ENCODE measurements at regions not wholly inside any gene's neighbourhood (a gene's known extent, or its start where the extent isn't known, plus 50 kb on each side); places are given as distances from the start of the nearest gene placed in this dataset.

- peaks cover 43% of the 10 kb centered on the region for H3K4me1 ChIP-seq (ENCODE audit: insufficient read depth, low read length, poor library complexity, severe bottlenecking)
- CTCF ChIA-PET = no interaction called here
- no peak for TF ChIP-seq CTCF (conservative IDR thresholded peaks at IDR 0.05; ENCODE audit: low read depth, low read length)
- no peak for TF ChIP-seq EZH2 (IDR thresholded peaks at IDR 0.05; ENCODE audit: borderline replicate concordance, low read depth, low read length, poor library complexity, severe bottlenecking)
- no peak overlapping the region for H3K27ac ChIP-seq (ENCODE audit: low read depth, low read length, poor library complexity, severe bottlenecking)
- H3K4me3 ChIP-seq (ENCODE audit: low read depth, low read length, poor library complexity, severe bottlenecking) = no peak overlapping the region
- BruUV-seq (replicated peaks) = no TSS peak
- intact Hi-C loops (cut with micrococcal nuclease; ENCODE audit: unreplicated experiment) = no loop called here
- H3K9me3 ChIP-seq (ENCODE audit: low read depth, low read length, poor library complexity, severe bottlenecking) = no peaks in the 10 kb centered on the region
- peak; percentile 37 for DNase-seq (ENCODE audit: low spot score)
- POLR2A ChIA-PET (ENCODE audit: low non-redundant PET) = no interaction called here
- no peaks in the 10 kb centered on the region for H3K27me3 ChIP-seq (replicated peaks; ENCODE audit: insufficient read depth, low read depth, low read length, poor library complexity)
- no peaks in the 10 kb centered on the region for H3K36me3 ChIP-seq (ENCODE audit: insufficient read depth, low read length, poor library complexity, severe bottlenecking)
Observed at GRCh38 chr6:40331545-40331944, 255.6 kb downstream of the LRFN2 start.

DNA sequence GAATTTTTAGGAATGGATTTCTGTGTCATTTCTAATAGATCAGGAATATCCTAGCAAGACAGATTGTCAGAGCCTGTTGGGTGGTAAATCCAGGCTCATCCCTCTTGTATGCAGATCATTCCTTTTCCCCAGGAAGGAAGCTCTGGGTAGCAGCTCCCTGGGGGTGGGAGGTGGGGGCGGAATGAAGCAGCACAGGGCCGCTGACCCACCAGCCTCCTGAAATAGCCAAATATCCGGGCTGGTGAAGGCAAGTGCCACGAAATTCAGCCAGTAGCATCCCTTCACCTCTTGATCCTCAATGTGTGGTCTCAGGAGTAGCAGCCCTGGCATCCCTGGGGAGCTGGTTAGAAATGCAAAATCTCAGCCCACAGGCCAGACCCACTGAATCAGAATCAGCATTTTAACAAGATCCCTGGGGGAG is 256.9 kb downstream of the LRFN2 start:
- H3K36me3 ChIP-seq (ENCODE audit: insufficient read depth, low read length, poor library complexity, severe bottlenecking) = no peaks in the 10 kb centered on the region
- CTCF ChIA-PET = no interaction called here
- TF ChIP-seq CTCF (conservative IDR thresholded peaks at IDR 0.05; ENCODE audit: low read depth, low read length) = no peak
- TF ChIP-seq EZH2 (IDR thresholded peaks at IDR 0.05; ENCODE audit: borderline replicate concordance, low read depth, low read length, poor library complexity, severe bottlenecking) = no peak
- H3K27ac ChIP-seq (ENCODE audit: low read depth, low read length, poor library complexity, severe bottlenecking) = no peak overlapping the region
- H3K27me3 ChIP-seq (replicated peaks; ENCODE audit: insufficient read depth, low read depth, low read length, poor library complexity) = no peaks in the 10 kb centered on the region
- BruUV-seq (replicated peaks) = no TSS peak
- H3K4me1 ChIP-seq (ENCODE audit: insufficient read depth, low read length, poor library complexity, severe bottlenecking) = peaks cover 44% of the 10 kb centered on the region
- no peak overlapping the region for H3K4me3 ChIP-seq (ENCODE audit: low read depth, low read length, poor library complexity, severe bottlenecking)
- POLR2A ChIA-PET (ENCODE audit: low non-redundant PET) = interaction anchor here (0.6 kb wide), 1 partner anchor 513 kb away, joined by 3 read pairs; no protein-coding TSS in a partner anchor
- no peak for DNase-seq (ENCODE audit: low spot score)
- intact Hi-C loops (cut with micrococcal nuclease; ENCODE audit: unreplicated experiment) = no loop called here
- no peaks in the 10 kb centered on the region for H3K9me3 ChIP-seq (ENCODE audit: low read depth, low read length, poor library complexity, severe bottlenecking)

- Histone ChIP-seq H3K27ac (ENCODE audit: low read depth, low read length, poor library complexity, severe bottlenecking) (no peak overlapping the region), H3K4me1 (ENCODE audit: insufficient read depth, low read length, poor library complexity, severe bottlenecking) (peaks cover 44% of the 10 kb centered on the region), H3K9me3 (ENCODE audit: low read depth, low read length, poor library complexity, severe bottlenecking) (no peaks in the 10 kb centered on the region), H3K36me3 (ENCODE audit: insufficient read depth, low read length, poor library complexity, severe bottlenecking) (no peaks in the 10 kb centered on the region), H3K27me3 (replicated peaks; ENCODE audit: insufficient read depth, low read depth, low read length, poor library complexity) (no peaks in the 10 kb centered on the region), H3K4me3 (ENCODE audit: low read depth, low read length, poor library complexity, severe bottlenecking) (no peak overlapping the region)
- no peak for TF ChIP-seq EZH2 (IDR thresholded peaks at IDR 0.05; ENCODE audit: borderline replicate concordance, low read depth, low read length, poor library complexity, severe bottlenecking)
- TF ChIP-seq CTCF (conservative IDR thresholded peaks at IDR 0.05; ENCODE audit: low read depth, low read length) = no peak; the same call in 1 of the 2 replicates
- DNase-seq (ENCODE audit: low spot score) = no peak
- no TSS peak for BruUV-seq (replicated peaks)
- intact Hi-C loops (cut with micrococcal nuclease; ENCODE audit: unreplicated experiment) = loop anchor here (10.0 kb wide), 1 partner anchor 256 kb away; the partner anchor contains the start of gene LRFN2
- CTCF ChIA-PET = no interaction called here
- POLR2A ChIA-PET (ENCODE audit: low non-redundant PET) = no interaction called here
Observed at GRCh38 chr6:40328986-40329545, 258.1 kb downstream of the LRFN2 start.

All from A673 (cell line).